ENCODE measurements at regions not wholly inside any gene's neighbourhood (a gene's known extent, or its start where the extent isn't known, plus 50 kb on each side); places are given as distances from the start of the nearest gene placed in this dataset.

GRCh38 chr22:22097727-22098228 lies 115.2 kb upstream of the TOP3B start:
- TF ChIP-seq CTCF (IDR thresholded peaks at IDR 0.05; ENCODE audit: extremely low read depth, insufficient read depth, missing control alignments) = no peak
- in situ Hi-C loops (cut with MboI; ENCODE audit: low pct_unique_long_range_greater_than_20kb, low sequenced_read_pairs, unreplicated experiment) = no loop called here

GRCh38 chr22:22094921-22095320 lies 112.3 kb upstream of the TOP3B start:
- DNase-seq (ENCODE audit: low spot score) = no peak
- TF ChIP-seq CTCF (IDR thresholded peaks at IDR 0.05; ENCODE audit: extremely low read depth, insufficient read depth, missing control alignments) = no peak
- in situ Hi-C loops (cut with MboI; ENCODE audit: low pct_unique_long_range_greater_than_20kb, low sequenced_read_pairs, unreplicated experiment) = no loop called here

More at GRCh38 chr22:22097727-22098228, 115.2 kb upstream of the TOP3B start:
- DNase-seq (ENCODE audit: low spot score) = no peak

- TF ChIP-seq CTCF (IDR thresholded peaks at IDR 0.05; ENCODE audit: extremely low read depth, insufficient read depth, missing control alignments) = no peak
- in situ Hi-C loops (cut with MboI; ENCODE audit: low pct_unique_long_range_greater_than_20kb, low sequenced_read_pairs, unreplicated experiment) = no loop called here
- no peak for DNase-seq (ENCODE audit: low spot score)
Observed at GRCh38 chr22:22094514-22094913, 111.9 kb upstream of the TOP3B start.

- no peak for TF ChIP-seq CTCF (IDR thresholded peaks at IDR 0.05; ENCODE audit: extremely low read depth, insufficient read depth, missing control alignments)
- in situ Hi-C loops (cut with MboI; ENCODE audit: low pct_unique_long_range_greater_than_20kb, low sequenced_read_pairs, unreplicated experiment) = no loop called here
- DNase-seq (ENCODE audit: low spot score) = no peak
Observed at GRCh38 chr22:22093743-22094142, 111.2 kb upstream of the TOP3B start.

GRCh38 chr22:22092974-22093373 lies 110.4 kb upstream of the TOP3B start:
- in situ Hi-C loops (cut with MboI; ENCODE audit: low pct_unique_long_range_greater_than_20kb, low sequenced_read_pairs, unreplicated experiment) = no loop called here
- TF ChIP-seq CTCF (IDR thresholded peaks at IDR 0.05; ENCODE audit: extremely low read depth, insufficient read depth, missing control alignments) = no peak
- DNase-seq (ENCODE audit: low spot score) = no peak

- no peak for TF ChIP-seq CTCF (IDR thresholded peaks at IDR 0.05; ENCODE audit: extremely low read depth, insufficient read depth, missing control alignments)
- no peak for DNase-seq (ENCODE audit: low spot score)
- in situ Hi-C loops (cut with MboI; ENCODE audit: low pct_unique_long_range_greater_than_20kb, low sequenced_read_pairs, unreplicated experiment) = no loop called here
Observed at GRCh38 chr22:22092101-22092500, 109.5 kb upstream of the TOP3B start.

- DNase-seq (ENCODE audit: low spot score) = no peak
- in situ Hi-C loops (cut with MboI; ENCODE audit: low pct_unique_long_range_greater_than_20kb, low sequenced_read_pairs, unreplicated experiment) = no loop called here
- no peak for TF ChIP-seq CTCF (IDR thresholded peaks at IDR 0.05; ENCODE audit: extremely low read depth, insufficient read depth, missing control alignments)
Observed at GRCh38 chr22:22091400-22091878, 108.9 kb upstream of the TOP3B start.

All from GM13977 (cell line).